ENCODE measurements at regions not wholly inside any gene's neighbourhood (a gene's known extent, or its start where the extent isn't known, plus 50 kb on each side); places are given as distances from the start of the nearest gene placed in this dataset.

DNA sequence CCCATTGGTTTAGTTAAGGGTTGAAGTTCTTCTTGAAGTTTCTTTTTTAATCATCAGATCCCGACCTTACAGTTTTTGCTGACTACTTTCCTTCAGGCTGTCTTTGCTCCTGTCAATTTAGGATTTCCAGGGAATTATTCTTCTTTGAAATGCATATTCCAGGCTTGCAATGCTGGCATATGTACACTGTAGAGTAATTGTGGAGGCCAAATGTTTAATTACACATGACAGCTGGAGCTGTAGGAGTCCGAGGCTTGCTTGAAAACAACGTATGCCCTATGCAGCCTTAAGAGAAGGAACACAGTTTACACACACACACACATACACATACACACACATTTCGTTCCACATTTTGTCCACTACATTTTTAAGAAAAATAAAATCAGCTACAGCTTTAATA, 602.3 kb downstream of the TMEM182 start:
- no peak for TF ChIP-seq CTCF (IDR thresholded peaks at IDR 0.05)
- no peak for TF ChIP-seq POLR2A (IDR thresholded peaks at IDR 0.05)

All from testis (tissue), 2 donors.